Keratinocyte (primary cell): ENCODE measurements at regions not wholly inside any gene's neighbourhood (a gene's known extent, or its start where the extent isn't known, plus 50 kb on each side); places are given as distances from the start of the nearest gene placed in this dataset.

Experiments used
- DNase-seq: peaks from one replicate; pipeline ENCODE4 v3.0.0-alpha.2; 2011; ENCODE audit warnings: low read depth, missing footprints, low spot score
- FAIRE-seq: peaks from 2 replicates; lab custom pipeline; 2011; peaks lifted over from hg19 to GRCh38; lab: Jason Lieb, UNC
- H2AFZ ChIP-seq: 2 replicates; pipeline ENCODE4 v1.6.0; 2012; ENCODE audit warnings: low read length, control low read depth, inconsistent platforms; ENCODE audit not compliant: control insufficient read depth
- H3K27ac ChIP-seq: 2 replicates; pipeline ENCODE4 v1.5.1; 2011; ENCODE audit warnings: low read length; ENCODE audit not compliant: control insufficient read depth, insufficient read depth
- H3K27me3 ChIP-seq: 3 replicates; pipeline ENCODE4 v1.6.0; 2011; ENCODE audit warnings: low read length; ENCODE audit not compliant: control insufficient read depth, insufficient read depth; ENCODE audit errors: extremely low read depth
- H3K36me3 ChIP-seq, 2 experiments: 2 replicates in 1 of 2; 3 replicates in 1 of 2; pipeline ENCODE4 v1.5.1; 2011; ENCODE audit warnings: low read length in 2 of 2, mild to moderate bottlenecking in 1 of 2; ENCODE audit not compliant: control insufficient read depth in 2 of 2, insufficient read depth in 2 of 2; ENCODE audit errors: extremely low read depth in 1 of 2
- H3K4me1 ChIP-seq: 3 replicates; pipeline ENCODE4 v1.5.1; 2011; ENCODE audit warnings: low read length; ENCODE audit not compliant: control insufficient read depth, insufficient read depth; ENCODE audit errors: extremely low read depth
- H3K4me2 ChIP-seq: 3 replicates; pipeline ENCODE4 v1.6.0; 2011; ENCODE audit warnings: low read depth, low read length; ENCODE audit not compliant: control insufficient read depth, insufficient read depth; ENCODE audit errors: extremely low read depth
- H3K4me3 ChIP-seq, 3 experiments: fragments of 200-600 bp in 1 of 3; sonication (generic) in 1 of 3; 2 replicates in 2 of 3; 3 replicates in 1 of 3; pipeline ENCODE4 v1.5.1; 2011 to 2016; ENCODE audit warnings: low read length in 3 of 3, mild to moderate bottlenecking in 3 of 3, control low read depth in 2 of 3, inconsistent platforms in 1 of 3, low read depth in 1 of 3, mixed read lengths in 1 of 3, mixed run types in 1 of 3, moderate library complexity in 1 of 3; ENCODE audit not compliant: control insufficient read depth in 2 of 3, insufficient read depth in 2 of 3; ENCODE audit errors: extremely low read depth in 1 of 3
- H3K79me2 ChIP-seq: 2 replicates; pipeline ENCODE4 v1.6.0; 2012; ENCODE audit warnings: low read length; ENCODE audit not compliant: control insufficient read depth, insufficient read depth
- H3K9ac ChIP-seq: 3 replicates; pipeline ENCODE4 v1.6.0; 2011; ENCODE audit warnings: low read length; ENCODE audit not compliant: control insufficient read depth, insufficient read depth; ENCODE audit errors: extremely low read depth
- H3K9me1 ChIP-seq: 3 replicates; pipeline ENCODE4 v1.6.0; 2011; ENCODE audit warnings: low read length; ENCODE audit not compliant: control insufficient read depth, insufficient read depth; ENCODE audit errors: extremely low read depth
- H3K9me3 ChIP-seq: 2 replicates; pipeline ENCODE4 v1.5.1; 2012; ENCODE audit warnings: low read depth, low read length; ENCODE audit not compliant: control insufficient read depth
- H4K20me1 ChIP-seq: 3 replicates; pipeline ENCODE4 v1.6.0; 2011; ENCODE audit warnings: low read length; ENCODE audit not compliant: control insufficient read depth, insufficient read depth; ENCODE audit errors: extremely low read depth
- CTCF ChIP-seq, 3 experiments: IDR thresholded peaks in 1 of 3; conservative IDR thresholded peaks in 1 of 3; optimal IDR thresholded peaks in 1 of 3; 2 replicates in 2 of 3; 3 replicates in 1 of 3; pipeline versions ENCODE3 to v1.5.1; 2011; ENCODE audit warnings: low read length in 3 of 3, mild to moderate bottlenecking in 3 of 3, moderate library complexity in 2 of 3, control low read depth in 1 of 3, inconsistent platforms in 1 of 3; ENCODE audit not compliant: insufficient read depth in 2 of 3; ENCODE audit errors: extremely low read depth in 1 of 3
- EZH2 ChIP-seq: IDR thresholded peaks from one replicate; pipeline ENCODE4 v1.6.1; 2012; ENCODE audit warnings: inconsistent platforms, mild to moderate bottlenecking, low read length, moderate library complexity
- dilution Hi-C: fragments of 300-500 bp; cut with MboI; formaldehyde crosslinking; loops from one replicate; pipeline ENCODE4 v1.7.0; 2020; ENCODE audit warnings: low sequenced_read_pairs; ENCODE audit not compliant: extremely low pct_ligation_motif_present

GRCh38 chr5:89595056-89595455, 712.1 kb upstream of the MEF2C start:
- no peaks in the 10 kb centered on the region for H4K20me1 ChIP-seq
- no peak for DNase-seq
- no peaks in the 10 kb centered on the region for H3K79me2 ChIP-seq
- no peak overlapping the region for H2AFZ ChIP-seq
- H3K4me2 ChIP-seq: no peak overlapping the region
- TF ChIP-seq CTCF (optimal IDR thresholded peaks at IDR 0.05 in 1 of 3, IDR thresholded peaks at IDR 0.05 in 1 of 3, conservative IDR thresholded peaks at IDR 0.05 in 1 of 3; ENCODE audit: extremely low read depth in 1 of 3, insufficient read depth in 2 of 3, low read length in 3 of 3): no peak
- no peak for TF ChIP-seq EZH2
- H3K27me3 ChIP-seq: no peaks in the 10 kb centered on the region
- H3K9me3 ChIP-seq: no peaks in the 10 kb centered on the region
- no peaks in the 10 kb centered on the region for H3K4me1 ChIP-seq
- no peak for FAIRE-seq
- no peaks in the 10 kb centered on the region for H3K9me1 ChIP-seq
- no peak overlapping the region for H3K27ac ChIP-seq
- no peaks in the 10 kb centered on the region for H3K36me3 ChIP-seq
- H3K4me3 ChIP-seq: no peak overlapping the region
- no peak overlapping the region for H3K9ac ChIP-seq
- dilution Hi-C loops: no loop called here

GRCh38 chr5:89584339-89584956, 701.5 kb upstream of the MEF2C start:
- H3K4me1 ChIP-seq: peaks cover 16% of the 10 kb centered on the region
- H3K36me3 ChIP-seq: no peaks in the 10 kb centered on the region
- H3K79me2 ChIP-seq: no peaks in the 10 kb centered on the region
- TF ChIP-seq CTCF (optimal IDR thresholded peaks at IDR 0.05 in 1 of 3, IDR thresholded peaks at IDR 0.05 in 1 of 3, conservative IDR thresholded peaks at IDR 0.05 in 1 of 3; ENCODE audit: extremely low read depth in 1 of 3, insufficient read depth in 2 of 3, low read length in 3 of 3) (no peak), EZH2 (no peak)
- no peak overlapping the region for H3K9ac ChIP-seq
- no peaks in the 10 kb centered on the region for H3K9me1 ChIP-seq
- H3K27me3 ChIP-seq: no peaks in the 10 kb centered on the region
- no peak overlapping the region for H3K4me3 ChIP-seq
- no peaks in the 10 kb centered on the region for H4K20me1 ChIP-seq
- H3K27ac ChIP-seq: peak overlapping the region; percentile 34
- no peak overlapping the region for H2AFZ ChIP-seq
- no peaks in the 10 kb centered on the region for H3K9me3 ChIP-seq
- FAIRE-seq: peak; percentile 96
- dilution Hi-C loops: no loop called here
- peak; percentile 76 for DNase-seq
- peak overlapping the region; percentile 22 for H3K4me2 ChIP-seq
